Fibroblast of villous mesenchyme (primary cell): ENCODE measurements at regions not wholly inside any gene's neighbourhood (a gene's known extent, or its start where the extent isn't known, plus 50 kb on each side); places are given as distances from the start of the nearest gene placed in this dataset.

Experiments used
- DNase-seq: peaks from one replicate; pipeline ENCODE4 v3.0.0-alpha.2; 2010; ENCODE audit warnings: low read depth
- H3K4me3 ChIP-seq: 2 replicates; pipeline ENCODE4 v1.5.1; 2011; ENCODE audit warnings: low read depth, mild to moderate bottlenecking, low read length
- CTCF ChIP-seq: IDR thresholded peaks from 2 replicates; pipeline ENCODE4 v1.5.1; 2012; ENCODE audit warnings: low read depth, mild to moderate bottlenecking, low read length; ENCODE audit not compliant: insufficient read depth

- TF ChIP-seq CTCF, result peak; percentile 47
- DNase-seq, result peak; percentile 29
- H3K4me3 ChIP-seq, result no peak overlapping the region
These were observed 258.3 kb upstream of the GABRA2 start for GRCh38 chr4:46648088-46648744.

GRCh38 chr4:46645126-46645525 is 255.2 kb upstream of the GABRA2 start:
- no peak for TF ChIP-seq CTCF
- H3K4me3 ChIP-seq, result no peak overlapping the region
- no peak for DNase-seq
